NCI-H226 (cell line): ENCODE measurements at regions not wholly inside any gene's neighbourhood (a gene's known extent, or its start where the extent isn't known, plus 50 kb on each side); places are given as distances from the start of the nearest gene placed in this dataset.

Source experiments
- DNase-seq: peaks from one replicate; pipeline ENCODE4 v3.0.0-alpha.2; 2015

DNA sequence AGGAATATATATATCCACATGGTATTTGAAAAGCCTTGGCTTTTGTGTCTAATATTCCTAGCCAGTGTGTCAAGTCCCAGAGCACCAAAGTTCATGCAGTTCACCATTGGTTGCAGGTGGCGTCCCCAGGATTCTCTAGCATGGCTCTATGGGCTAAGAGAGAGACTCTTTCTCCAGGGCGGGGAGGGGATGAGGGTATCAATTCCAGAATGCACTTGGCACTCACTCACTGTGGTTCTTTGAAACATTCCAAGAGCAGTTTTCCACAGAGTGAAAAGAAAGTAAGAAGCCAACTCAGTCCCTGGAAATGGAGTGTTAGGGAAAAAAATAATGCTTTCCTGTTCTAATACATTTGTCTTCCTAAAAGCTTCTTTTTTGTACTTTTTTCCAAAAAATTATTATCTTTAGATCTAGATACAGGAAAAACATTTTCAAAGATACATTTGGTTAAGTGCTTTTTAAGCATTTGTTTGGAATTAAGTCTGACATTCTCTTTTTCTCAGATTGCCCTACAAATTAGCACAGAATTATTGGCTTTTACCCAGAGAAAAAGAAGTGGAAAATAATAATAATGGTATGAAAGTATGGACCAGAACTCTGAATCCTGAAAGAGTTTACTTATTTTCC, 239.9 kb downstream of the PAX3 start:
- no peak for DNase-seq

DNA sequence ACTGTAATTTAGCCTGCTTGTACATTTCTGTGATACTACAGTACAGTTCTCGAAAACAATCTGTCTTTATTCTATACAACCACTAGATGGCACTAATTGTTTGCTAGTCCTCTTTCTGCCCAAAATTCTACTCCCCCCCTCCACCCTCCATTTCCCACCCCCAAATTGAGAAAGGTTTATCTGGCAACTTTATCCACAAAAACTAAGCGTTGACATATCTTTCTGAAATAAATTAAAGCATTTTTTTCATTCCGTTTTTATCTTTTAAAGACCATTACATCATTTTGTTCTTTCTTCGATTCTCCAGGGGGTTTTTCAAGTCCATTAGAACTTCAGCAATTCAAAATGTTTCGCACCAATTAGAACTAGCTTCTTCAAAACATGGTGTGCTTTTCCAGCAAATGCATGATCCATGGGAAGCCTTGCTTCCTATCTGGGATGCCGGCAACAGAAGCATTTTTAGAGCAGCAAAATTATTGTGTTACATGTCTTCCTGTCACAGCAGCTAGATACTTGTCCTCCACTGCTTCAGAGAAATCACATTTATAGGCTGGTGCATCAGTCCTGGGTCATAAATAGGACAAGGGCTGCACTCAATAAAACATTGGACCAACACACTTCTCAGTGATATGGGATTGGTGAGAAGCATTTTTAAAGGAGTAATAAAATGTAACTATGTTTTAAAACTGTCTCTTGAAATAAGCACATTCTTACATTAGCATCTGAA, 241.3 kb downstream of the PAX3 start:
- no peak for DNase-seq

DNA sequence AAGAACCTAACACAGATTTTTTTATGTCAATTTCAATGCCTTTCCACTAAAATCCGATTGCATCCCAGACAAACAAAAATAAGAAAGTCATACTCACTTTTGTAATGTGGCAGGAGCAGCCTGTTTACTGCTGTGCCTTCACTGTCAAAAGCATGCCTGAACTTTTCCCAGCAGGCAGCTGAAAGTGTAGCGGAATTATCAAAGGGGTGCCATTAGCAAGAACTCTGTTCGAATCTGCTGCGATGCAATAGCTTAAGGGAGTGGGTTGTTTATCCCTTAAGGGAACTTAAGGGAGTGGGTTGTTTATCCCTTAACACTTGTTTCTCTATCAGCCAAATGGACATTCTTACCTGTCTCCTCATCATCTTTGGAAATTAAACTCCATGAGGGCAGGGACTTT, 243.5 kb downstream of the PAX3 start:
- no peak for DNase-seq

DNA sequence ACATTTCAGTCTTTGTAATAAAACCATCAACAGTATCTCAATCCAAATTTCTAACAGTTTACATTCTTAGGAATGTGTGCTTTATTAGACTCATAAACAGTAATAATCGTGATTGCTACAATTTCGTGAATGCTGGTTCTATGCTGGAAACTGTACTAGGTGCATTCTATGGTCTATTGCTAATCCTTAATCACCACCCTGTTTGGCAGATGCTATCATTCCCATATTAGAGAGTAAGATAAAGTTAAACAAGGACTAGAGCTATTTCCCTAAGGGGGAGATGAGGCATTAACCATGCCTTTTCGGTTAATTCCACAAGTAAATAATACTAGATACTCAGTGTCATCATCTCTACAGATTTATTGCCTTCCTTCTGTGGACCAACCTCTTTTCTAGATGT, 244.0 kb downstream of the PAX3 start:
- DNase-seq = no peak

DNA sequence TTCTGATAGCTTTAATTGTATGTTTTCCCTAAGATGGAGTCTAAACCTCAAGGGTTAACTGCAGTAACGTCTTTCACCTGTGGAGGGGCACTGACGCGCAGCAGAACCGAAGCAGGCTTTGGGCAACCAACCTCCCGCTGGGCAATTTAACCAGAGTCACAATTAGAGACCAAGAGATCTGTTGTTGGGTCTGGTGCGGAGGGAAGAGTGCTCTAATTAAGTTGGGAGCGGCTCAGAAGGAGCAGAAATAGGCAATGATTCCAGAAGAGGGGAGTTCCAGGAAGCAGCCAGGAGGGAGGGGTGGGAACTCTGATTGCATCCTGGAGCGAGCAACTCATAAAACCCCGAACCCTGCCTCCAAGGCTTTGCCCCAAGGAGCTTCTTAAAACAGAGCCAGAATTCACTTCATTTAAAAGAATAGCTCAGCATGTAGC, 245.8 kb downstream of the PAX3 start:
- DNase-seq = no peak

DNA sequence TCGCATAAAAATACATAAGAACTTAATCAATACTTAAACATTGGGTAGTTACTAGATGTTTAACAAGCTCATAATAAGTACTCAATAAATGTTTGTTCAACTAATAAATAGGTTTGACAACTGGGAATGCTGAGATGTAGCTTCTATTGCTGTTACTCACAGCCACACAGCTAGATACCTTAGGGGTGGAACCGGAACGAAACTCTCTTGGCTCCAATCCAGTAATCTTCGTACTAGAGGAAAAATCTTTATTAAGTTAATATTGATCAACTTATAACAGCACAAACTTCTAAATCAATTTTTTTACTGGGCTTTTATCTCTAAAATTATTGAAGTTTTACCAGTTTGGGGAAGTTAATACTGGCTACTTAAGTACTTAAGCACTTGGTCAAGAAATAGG, 247.8 kb downstream of the PAX3 start:
- DNase-seq = no peak

DNA sequence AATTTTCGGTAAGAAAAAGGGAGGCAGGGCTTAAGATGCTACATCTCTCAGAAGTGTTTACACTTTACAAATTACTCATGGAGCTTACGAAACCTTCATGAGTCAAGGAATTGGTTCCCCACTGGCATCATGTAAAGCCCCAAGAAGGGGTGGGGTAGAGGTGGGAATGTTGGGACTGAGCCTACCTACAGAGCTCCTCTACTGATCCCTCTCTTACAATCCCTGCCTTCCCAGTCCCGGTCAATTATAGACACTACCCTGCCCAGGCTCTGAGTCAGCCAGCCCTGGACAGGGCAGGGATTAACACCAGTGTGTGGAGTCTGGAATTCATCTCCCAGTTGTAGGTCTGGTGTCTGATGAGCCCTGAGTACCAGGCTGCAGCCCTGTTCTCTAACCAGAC, 248.9 kb downstream of the PAX3 start:
- DNase-seq = peak; percentile 70

DNA sequence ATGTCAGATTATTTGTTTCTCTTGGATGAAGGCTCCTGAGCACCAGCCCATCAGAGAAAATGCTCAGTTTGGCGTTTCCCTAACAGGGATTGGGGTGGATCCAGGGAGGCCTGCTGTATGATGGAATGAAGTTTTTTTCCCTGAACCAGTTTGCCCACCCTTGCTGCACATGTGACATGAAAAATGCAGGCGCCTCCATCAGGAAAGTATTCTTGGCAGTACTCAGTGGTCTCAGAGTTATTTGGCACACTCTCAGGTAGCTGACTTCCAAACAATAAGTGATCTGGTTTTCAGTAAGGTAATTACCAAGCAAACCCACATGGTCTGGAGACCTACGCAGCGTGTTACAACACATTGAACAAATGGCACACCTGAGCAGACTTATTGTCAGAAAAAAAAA, 254.9 kb downstream of the PAX3 start:
- no peak for DNase-seq

DNA sequence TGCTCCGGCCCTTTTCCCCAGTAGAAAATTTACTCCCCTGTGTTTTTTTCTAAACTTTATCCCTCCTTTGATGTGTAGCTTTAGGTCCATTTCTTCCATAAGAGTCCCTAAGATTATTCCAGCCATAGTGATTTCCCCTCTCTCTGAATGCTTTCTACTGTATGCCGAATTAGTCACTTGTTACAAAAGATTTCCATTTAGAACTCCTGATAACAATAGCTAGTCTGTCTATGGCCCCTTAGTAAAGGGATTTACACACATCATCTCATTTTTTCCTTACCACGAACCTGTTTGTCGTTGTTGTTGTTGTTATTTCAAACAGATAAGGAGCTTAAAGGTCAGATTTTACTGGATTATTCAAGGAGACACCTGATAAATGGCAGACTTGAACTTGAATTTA, 256.1 kb downstream of the PAX3 start:
- DNase-seq = no peak

DNA sequence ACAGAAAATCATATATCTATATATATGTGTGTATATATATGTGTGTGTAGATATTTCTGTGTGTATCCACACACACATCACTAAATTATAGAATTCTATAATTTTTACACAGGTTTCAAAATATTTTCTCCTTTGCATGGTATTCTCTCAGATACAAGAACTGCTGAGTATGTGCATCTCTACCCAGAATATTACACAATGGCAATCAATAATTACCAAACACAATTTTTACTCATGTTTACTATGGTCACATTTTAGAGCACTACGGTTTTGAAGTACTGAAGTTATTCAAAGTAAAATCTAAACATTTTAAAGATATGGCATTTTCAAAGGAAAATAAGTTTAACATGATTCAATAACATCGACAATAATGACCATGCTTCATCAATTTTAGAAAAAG, 258.5 kb downstream of the PAX3 start:
- DNase-seq = no peak

DNA sequence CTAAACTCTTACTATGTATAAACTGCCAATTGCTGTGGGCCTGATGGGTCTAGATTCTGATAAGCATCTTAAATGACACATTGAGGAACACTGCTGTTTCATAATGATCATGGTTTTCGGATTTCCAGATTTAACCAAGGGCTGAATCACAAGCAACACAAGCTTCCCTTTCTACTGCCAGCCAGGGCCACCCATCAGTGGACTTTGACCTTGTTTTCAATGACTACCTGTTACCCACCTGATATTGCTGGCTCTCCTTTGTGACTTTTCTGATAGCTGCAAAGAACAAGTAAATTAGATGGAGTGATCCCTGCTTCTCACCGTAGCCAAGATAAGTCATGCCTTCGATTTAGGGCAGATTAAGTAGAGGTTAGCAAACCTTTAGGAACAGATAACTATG, 259.0 kb downstream of the PAX3 start:
- no peak for DNase-seq

DNA sequence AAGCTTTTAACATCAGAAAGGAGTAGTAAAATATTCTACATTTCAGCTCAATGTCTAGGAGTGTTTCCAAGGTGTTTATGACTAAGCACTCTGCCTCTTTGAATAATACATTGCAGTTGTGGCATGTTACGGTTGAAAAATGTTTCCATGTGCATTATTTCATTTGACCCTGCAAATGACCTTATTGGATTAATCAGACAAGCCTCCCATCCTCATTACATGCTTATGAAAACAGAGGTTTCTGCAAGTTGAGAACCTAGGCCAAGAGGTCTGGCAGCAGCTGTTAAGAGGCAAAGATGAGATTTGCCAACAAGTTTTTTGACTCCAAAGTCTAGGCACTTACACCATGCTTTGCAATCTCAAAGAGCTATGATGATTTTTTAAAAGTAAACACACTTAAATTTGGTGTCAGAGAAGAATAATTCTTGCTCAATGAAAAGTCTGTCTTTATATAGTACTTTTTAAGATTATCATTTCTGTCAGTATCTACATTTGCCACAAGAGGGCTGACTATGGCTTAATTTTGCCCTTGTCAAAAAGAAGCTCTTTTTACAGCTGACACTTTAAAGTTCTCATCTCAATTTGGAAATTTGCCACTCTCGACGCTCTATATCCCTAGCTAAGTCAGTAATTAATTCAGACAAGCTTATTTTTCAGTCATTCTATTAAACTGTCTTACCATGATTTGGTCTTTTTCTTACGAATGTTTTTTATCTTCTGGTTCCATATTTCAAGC, 260.6 kb downstream of the PAX3 start:
- peak; percentile 64 for DNase-seq

DNA sequence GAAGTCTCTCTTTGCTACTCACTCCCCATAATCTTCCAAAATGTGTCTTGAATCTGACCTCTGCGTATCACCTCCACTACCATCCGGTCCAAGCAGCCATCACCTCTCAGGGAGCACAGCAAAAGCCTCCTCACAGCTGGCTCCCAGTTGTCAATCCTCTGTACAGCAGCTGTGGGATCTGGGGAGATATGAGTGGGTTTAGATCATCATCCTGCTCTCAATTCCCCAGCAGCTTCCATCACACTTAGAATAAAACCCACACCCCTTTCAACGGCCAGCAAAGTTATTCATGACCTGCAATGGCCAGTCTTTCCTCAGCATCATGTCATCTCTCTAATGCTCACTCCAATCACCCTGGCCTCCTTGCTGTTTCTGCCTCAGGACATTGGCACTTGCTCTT, 261.6 kb downstream of the PAX3 start:
- DNase-seq = no peak

DNA sequence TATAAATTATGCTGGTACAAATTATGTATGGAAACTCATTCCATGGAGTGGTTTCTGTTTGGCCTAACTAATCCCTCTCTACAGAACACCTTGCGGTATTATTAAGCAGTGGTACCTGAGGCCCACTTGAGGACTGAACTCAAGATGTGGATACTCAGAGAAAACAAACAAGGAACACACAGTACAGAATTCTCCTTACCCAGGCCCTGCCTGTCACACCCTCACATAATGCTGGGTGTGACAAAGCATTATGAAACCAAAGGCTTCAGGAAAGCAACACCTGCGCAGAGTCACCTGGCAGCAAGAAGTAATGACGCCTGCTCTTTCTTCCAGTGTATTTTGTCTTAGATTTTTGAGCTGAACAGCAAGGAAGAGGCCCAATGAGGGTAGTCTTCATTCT, 264.7 kb downstream of the PAX3 start:
- no peak for DNase-seq

DNA sequence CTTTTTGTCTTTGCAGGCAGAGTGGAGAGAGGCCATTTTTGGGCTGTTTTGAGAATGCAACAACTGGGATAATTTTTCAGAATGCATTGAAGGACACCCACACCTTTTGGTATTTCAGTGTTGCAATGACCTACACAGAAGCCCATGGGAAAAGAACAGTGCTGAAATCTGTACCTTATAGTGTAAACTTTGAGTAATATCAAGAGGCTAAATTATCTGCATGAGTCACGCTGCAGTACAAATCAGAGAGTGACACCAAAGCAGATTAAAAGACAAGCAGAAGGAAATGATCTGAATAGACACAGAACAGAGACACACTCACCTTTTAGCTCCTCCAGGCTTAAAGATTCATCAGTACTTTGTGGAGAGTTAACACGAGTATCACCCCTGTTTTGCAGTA, 265.3 kb downstream of the PAX3 start:
- peak; percentile 82 for DNase-seq

DNA sequence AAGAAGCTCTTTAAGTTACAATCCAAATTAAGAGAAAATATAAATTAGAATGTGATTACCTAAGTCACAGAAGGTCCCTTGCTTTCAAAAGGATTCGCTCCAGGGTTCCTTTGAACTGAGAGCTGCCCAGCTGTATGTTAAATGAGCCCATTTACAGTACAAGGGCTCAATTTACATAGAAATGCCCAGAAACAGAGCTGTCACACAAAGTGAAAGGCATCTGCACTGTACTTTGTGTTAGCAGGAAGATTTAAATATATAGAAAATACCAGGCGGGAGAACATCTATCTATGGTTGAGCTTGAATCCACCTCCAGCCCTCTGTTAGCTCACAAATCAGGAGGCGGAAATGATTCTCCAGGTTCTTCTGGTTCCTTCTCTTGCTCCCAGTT, 272.9 kb downstream of the PAX3 start:
- DNase-seq = no peak

DNA sequence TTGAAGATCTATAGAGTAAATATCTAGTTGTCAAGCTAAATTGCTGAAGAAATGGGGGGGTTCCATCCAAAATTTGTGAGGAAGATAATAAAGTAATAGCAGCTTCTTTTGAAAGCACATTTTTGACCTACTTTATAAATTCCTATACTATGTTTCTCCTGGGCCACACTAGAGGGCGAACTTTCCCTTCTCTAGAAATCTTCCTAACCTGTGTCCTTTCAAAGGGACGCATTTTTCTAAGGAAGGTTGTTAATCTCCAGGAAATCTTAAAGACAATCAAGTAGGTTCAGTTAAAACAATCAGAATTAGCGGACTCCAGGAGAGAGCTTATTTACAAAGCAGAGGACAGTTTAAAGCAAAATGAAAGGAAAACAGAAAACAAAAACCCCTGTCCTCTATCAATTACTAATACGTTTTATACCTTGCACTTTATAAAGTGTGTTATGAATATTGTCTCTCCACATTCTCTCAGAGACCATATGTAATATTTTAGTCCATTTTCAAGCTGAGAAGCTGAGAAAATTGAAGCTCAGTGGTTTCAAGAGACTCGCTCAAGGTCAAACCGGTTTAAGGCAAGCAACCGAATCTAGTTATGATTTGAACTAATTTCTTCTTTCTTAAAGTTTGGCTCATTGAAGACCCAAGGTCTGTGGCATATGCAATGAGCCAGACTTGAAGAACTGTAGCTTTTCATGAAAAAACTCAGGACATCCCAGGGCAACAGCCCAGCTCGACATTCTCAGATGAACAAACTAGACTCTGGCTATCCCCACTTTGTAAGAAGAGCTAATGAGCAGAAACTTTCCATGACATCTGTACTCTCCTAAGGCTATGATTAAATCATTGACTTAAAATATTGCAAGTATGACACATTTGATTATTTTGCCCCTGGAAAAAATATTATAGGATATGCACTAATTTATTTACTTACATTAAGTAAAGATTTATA, 273.6 kb downstream of the PAX3 start:
- DNase-seq = peak; percentile 19

DNA sequence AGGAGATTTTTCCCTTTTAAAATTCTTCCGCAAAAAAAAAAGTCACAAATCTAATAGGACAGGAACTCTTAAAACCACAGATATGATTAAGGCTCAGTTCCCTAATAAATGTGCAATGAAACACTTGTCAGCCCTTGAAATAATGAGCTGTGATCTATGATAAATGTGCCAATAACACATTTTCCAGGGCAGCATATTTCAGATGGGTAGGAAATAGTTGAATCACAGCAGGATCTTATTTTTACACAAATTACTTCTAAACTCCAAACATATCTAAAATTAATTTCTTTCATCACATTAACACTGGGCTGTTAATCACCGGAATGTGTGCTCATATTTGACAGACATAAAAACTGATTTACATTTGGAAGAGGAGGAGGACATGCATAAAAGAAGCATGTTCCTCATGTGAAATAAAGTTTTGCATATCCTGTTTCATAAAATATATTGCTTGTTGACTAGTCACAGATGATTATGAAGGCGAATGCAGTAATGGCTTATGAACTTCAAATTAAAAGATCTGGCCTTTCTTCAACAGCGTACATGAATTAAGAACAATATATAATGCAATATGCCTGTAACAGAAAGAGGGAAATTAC, 281.4 kb downstream of the PAX3 start:
- no peak for DNase-seq

DNA sequence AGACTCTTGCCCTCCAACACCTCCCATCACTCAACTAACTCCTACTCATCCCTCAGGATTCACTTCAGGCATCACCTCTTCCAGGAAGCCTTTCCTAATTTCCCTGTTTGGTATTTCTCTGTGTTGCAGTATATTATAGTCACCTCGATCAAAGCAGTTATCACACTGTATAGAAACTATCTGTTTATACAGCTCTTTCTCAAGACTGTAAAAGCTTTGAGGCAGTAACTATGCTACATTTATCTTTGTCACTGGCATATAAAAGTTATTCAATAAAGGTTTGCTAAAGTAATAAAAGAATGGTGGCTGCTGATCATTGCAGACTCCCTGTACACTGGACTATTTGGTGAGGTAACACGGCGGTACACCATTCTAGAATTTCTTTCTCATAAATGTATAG, 284.9 kb downstream of the PAX3 start:
- DNase-seq = no peak

DNA sequence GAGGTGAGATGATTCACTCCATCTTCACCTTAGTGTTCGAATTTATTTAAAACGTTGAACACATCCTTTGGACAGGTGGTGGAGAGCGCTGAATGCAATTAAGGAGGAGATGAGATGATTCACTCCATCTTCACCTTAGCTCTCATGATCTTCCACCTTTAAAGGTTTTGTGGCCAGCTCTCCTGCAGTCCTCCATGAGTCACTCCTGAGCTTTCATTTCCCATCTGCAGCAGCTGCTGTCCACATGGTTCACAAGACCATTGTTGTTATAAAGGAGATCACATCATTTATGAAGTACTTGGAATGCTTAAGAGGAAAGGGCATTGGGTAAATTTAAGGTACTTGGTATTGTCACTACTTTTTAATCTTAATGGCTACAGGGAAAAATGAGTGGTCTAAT, 298.5 kb downstream of the PAX3 start:
- peak; percentile 92 for DNase-seq

DNA sequence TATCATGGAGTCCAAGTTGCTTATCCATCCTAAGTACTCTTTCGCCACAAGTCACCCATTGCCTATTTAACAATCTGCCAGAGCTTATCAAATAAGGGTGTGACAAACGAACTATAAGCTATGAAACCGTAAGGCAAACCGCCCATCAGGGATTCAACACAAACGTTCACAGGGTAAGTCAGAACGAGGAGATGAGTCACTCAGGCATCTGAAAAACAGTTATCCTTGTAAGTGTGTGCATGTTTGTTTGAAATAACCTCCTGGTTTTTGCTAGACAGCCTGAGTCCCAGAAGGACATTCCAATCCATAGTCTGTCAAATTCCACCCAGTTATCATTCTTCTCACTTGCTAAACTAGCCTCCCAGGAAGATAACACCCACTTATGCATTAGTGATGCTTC, 299.1 kb downstream of the PAX3 start:
- DNase-seq = peak; percentile 96

DNA sequence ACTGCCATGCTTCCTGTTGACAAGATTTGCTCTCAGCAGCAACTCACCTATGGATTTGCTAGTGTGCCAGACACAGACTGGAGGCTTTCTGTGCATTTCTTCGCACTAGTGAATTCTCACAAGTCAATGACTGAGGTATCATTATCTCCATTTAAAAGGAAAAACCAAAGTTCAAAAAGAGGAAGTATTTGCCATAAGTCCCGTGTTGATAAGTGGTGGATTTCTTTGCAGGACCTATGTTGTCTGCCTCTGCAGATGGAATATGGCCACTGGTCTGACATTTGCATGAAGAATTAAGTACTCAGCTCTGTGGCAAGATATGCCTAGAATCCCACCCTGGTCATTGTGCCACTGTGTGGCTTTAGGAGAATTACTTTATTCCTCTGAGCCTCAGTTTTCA, 299.6 kb downstream of the PAX3 start:
- DNase-seq = no peak

DNA sequence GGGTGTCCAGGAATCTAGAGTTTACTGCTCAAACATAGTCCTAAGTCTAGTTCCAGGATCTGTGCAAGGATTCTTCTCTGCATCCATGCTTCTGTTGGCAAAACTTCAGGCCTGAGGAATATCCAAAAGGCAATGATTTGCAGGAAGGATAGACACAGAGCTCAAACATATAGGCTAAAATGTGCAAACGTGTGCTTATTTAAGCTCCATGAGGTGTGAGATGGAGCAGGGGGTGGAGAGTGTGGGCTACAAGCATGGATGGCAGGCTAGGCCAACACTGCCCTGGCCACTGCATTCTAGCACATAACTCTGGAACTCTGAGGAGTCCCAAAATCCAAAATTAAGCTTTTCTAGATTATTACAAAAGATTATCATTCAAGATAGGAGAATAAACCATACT, 301.1 kb downstream of the PAX3 start:
- DNase-seq = no peak
